NOMO-1 (cell line): ENCODE measurements at regions not wholly inside any gene's neighbourhood (a gene's known extent, or its start where the extent isn't known, plus 50 kb on each side); places are given as distances from the start of the nearest gene placed in this dataset.

Source experiments
- DNase-seq, 2 experiments: peaks; one replicate each; lab custom pipeline; 2025; ENCODE audit not compliant: unreplicated experiment in 2 of 2; lab: John Stamatoyannopoulos, UW

DNA sequence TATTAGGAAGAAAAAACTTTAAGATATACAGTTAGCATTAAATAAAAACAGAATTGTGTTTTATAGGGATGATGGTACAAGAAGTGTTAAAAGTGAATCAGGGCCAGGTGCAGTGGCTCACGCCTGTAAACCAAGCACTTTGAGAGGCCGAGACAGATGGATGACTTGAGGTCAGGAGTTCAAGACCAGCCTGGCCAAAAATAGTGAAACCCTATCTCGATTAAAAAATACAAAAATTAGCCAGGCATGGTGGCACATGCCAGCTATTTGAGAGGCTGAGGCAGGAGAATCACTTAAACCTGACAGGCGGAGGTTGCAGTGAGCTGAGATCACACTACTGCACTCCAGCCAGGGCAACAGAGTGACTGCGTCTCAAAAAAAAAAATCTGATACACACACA lies 282.9 kb upstream of the ATP10B start:
- no peak for DNase-seq

DNA sequence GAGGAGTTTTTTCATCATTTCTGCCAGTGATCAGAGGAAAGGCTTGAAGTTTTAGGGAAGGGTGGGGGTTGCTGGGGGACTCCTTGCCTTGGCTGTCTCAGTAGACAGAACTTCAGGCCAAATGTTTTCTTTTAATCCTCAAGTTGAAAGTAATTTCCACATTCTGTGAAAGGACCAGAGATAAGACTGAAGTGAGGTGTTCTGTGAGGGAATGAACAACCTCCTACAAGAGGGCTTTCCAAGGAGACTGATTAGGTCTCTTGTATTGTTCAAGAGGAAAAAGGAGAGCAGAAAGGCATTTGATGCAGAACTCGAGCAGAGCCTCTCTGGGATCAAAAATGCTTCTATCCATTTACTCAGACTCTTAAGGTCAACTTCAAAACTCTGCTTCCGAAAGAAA lies 282.1 kb upstream of the ATP10B start:
- no peak for DNase-seq

DNA sequence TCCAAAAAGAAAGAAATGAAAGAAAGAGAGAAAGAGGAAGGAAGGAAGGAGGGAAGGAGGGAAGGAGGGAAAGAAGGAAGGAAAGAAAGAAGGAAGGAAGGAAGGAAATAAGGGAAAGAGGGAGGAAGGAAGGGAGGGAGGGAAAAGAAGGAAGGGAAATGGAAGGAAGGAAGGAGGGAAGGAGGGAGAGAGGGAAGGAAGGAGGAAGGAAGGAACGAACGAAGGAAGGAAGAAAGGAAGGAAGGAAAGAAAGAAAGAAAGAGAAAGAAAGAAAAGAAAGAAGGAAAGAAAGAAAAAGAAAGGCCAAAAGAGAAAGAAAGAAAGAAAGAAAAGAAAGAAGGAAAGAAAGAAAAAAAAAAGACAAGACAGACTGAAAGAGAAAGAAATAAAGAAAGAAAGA lies 263.9 kb upstream of the ATP10B start:
- DNase-seq, result no peak

DNA sequence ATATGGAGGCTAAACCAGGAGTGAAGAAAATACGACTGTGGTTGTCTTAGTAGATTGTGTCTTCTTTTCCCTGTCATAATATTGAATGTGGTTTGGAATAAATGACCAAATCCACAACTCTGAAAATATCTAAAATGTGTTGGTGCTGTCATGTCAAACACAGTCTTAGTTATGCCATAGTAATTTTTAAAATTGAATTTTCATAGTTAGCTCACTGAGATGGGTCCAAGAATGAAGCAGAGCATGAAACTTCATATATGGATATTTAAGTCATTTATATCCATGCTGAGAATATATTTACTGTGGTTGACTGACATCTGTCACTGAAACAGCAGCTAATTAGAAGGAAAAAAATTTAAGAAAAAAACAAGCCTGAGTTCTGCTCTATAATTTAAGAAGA lies 260.4 kb upstream of the ATP10B start:
- no peak for DNase-seq

DNA sequence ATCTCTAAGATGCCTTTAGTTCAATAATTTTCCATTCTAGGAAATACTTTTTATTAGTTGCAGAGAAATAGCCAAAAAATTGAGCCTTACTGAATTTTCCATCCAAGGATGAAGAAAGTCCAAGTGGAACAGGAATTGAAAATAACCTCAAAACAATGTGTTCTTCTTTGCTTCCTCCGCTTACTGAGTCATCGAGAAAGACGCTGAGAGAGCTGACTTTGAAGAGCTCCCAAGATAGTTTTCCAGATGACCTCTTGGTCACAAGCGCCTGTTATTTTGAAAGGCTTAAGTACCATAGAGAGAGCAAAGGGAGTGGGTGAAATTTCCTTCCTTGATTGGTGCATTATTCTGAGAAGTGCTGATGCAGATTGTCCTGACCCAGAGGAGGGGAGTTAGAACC lies 253.5 kb upstream of the ATP10B start:
- DNase-seq, result no peak

DNA sequence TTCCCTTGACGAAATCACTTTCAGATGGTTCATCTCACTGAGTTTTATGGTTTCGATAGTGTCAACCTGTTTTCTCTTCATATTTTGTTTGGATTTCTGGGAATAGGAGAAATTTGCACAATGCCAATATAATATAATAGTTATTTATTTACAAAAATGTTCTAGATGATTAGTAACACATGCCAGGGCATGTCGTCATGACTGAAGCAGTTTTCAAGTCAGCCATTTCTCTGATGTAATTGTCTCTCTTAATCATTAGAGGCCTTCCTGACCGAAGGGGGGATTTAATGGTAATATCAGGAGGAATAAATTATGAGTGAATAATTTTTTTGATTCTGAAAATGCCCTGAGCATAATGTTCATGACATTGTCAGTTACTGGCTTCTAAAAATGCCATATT lies 246.5 kb upstream of the ATP10B start:
- no peak for DNase-seq

DNA sequence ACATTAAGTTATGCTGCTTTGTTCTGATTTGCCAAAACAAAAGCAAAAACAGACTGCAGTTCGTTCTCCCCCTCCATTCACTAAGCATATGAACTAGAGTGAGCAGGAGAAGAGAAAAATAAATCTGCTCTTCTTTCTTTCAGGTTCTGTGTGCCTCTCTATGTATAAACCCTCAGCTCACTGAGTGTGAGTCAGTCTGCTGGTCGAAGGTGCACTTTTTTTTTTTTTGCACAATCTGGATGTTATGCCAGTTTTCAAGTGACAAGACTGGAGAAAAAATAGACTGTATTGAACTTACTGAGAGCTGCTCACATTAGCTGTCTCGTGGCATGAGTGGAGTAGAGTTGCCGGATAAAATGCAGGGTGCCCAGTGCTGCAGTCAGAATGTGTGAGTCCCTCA lies 244.6 kb upstream of the ATP10B start:
- DNase-seq, result no peak

DNA sequence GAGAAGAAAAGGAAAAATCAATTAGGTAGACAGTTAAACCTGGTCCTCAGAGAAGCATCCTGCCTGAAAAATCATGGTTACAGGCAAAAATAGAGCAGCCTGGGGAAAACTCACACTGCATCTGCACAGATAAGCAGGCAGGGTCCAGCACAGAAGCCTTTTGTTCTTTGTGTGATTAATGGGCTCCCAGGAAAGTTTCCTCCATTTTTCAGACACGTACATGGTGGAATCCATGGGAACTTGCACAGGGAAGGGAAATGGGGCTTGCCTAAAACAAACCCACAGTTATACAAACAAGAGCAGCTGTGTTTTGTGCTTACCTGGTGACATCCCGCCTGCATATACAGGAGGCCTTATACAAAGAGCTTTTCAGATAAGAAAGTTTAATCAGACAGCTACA lies 243.9 kb upstream of the ATP10B start:
- no peak for DNase-seq

DNA sequence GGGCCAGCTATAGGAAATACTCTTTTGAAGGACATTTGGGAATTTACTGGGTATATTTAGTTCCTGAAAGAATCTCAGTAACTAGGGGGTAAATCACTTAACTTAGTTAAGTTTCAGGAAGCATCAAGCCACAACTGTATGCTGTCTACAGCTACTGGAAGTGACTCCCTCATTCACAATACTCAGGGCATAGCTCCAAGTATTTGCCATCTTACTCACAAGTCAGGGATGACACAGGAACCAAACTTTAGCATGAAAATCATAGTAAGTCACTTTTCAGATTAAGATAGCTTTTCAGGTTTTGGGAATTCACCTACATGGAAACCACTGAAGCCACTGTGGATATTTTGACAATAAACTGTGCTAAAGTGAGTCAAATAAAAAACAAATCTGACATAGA lies 242.4 kb upstream of the ATP10B start:
- DNase-seq, result no peak

DNA sequence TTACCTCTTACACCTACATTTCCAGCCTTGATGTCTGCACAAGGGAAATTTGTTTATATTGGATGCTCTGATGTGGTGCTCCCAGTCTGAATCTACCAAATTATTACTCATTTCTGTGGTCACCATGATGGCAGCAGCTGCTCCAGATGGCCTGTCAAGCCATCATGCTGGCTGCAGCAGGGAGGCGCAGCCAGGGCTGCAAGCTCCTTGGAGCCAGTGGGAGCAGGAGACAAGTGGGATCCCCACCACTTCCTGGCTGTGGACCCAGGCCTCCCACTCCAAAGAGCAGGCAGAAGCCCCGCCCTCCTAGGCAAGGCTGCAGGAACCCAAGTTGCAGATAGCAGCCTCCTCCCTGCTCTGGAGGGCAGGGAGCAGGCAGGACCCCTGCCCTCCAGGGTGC lies 241.1 kb upstream of the ATP10B start:
- no peak for DNase-seq

DNA sequence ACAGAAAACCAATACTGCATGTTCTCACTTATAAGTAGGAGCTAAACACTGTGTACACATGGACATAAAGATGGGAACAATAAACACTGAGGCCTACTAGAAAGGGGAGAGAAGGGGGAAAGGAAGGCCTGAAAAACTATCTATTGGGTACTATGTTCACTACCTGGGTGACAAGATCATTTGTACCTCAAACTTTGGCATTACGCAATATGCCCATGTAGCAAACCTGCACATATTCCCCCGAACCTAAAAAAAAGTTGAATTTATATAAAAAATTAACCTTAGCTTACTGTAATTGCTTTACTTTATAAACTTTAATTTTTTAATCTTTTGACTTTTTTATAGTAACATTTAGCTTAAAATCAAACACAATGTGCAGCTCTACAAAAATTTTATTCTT lies 237.6 kb upstream of the ATP10B start:
- no peak for DNase-seq

DNA sequence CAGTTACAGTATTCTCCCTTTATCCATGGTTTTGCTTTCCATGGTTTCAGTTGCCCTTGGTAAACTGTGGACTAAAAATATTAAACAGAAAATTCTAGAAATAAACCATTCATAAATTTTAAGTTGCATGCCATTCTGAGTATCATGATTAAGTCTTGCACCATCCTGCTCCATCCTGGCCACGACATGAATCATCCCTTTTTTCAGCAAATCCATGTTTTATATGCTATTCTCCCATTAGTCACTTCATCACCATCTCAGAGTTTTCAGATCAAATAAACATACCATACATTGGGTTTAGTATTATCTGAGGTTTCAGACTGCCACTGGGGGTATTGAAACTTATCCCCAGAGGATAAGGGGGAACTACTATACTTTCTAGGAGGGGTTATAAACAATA lies 234.4 kb upstream of the ATP10B start:
- no peak for DNase-seq

DNA sequence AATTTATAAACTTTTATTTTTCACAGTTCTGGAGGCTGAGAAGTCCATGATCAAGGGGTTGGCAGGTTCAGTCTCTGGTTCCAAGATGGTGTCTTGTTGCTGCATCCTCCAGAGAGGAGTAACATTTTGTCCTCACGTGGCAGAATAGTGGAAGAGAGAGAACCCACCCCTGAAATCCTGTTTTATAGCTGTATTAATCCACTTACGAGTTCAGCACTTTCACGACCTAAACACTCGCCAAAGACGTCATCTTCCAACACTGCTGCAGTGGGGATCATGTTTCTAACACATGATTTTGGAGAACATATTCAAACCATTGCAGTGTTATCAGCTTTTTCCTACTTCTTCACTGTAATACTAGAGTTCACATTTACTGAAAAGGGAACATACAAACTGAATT lies 233.0 kb upstream of the ATP10B start:
- DNase-seq, result no peak

DNA sequence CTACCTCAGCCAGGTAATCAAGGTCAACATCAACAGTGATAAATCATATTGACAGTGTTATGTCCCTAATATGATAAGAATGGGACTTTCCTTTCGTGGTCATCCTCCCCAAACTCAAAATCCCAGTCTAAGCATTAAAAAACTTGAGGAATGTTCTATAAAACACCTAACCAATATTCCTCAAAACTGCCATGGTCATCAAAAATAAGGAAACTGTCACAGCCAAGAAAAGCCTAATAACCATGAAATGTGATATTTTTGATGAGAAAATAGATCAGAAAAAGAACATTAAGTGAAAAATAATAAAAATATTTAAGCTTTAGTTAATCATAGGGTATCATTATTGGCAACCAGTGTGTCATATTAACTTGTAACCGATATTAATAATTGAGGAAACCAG lies 232.1 kb upstream of the ATP10B start:
- no peak for DNase-seq

DNA sequence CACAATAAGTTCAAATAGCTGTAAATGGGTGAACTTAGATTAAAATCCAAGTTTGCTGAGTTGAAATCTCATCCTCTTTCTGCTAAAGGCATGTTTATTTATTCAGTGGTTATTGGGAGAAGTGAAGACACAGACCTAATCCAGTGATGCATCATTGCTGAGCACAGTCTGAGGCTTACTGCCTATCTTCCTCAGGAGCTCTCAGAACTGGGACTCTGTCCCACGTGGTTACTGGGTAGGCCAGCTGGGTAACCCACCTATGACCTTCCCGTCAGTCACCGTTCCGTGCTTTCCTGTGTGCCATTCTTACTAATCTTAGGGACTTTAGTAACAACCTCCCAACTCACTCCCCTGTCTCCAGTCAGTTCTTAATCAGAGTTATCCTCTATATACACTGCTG lies 226.8 kb upstream of the ATP10B start:
- DNase-seq, result no peak

DNA sequence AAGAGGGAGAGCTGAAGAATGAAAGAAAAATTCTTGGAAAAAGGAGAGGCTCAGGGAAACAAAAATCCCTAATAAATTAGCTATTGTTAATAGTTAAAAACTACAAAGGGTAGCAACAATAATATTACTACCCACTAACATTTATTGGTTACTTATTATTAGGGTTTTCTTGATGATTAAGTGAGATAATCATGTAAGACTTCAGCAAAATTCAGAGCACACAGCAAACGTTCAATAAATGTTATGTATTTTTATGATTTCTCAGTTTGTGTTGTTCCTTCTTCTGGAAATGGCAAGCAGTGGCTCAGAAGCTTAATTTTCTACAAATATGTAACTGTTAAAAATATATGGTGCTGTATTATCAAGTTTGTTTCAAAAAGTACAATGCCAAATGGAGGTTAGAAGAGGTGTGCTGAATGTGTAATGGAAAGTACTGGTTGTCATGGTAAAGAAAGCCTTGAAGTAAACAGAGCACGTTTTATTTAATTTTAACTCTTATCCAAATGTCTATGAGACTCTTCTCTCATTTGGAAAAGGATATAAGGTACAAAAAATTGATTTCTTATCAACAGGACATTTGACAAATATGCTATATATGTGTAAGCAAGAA lies 226.0 kb upstream of the ATP10B start:
- no peak for DNase-seq

DNA sequence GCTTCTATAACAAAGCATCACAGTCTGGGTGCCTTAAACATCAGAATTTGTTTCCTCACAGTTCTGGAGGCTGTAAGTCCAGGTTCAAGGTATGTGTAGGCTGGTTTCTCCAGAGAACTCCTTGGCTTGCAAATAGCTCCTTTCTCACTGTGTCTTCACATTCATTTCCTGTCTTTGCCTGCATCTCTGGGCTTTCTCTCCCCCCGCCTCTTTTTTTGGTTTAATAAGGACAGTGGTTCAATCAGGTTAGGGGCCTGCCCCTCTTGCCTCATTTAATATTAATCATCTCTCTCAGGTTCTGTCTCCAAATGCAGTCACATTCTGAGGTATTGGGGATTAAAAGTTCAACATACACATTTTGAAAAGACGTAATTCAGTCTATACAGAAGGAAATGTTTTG lies 225.5 kb upstream of the ATP10B start:
- no peak for DNase-seq

DNA sequence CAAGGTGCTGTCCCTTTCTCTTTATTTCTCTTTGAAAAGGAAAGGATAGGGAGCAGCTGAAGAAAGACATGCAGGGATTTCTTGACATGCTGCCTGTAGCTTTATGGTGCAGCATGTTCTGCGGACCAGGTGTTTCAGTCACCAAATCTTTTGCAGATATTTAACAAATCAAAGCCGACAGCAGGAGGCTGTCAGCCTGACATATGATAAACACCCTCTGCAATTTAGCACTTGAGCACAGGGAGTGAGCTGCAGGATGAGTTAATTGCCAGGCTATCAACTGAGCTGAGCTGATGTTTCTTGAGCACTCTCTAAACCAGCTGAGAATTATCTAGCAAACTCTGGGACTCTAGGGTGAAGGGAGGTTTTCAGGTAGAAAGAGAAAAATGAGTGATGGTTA lies 212.8 kb upstream of the ATP10B start:
- DNase-seq, result no peak

DNA sequence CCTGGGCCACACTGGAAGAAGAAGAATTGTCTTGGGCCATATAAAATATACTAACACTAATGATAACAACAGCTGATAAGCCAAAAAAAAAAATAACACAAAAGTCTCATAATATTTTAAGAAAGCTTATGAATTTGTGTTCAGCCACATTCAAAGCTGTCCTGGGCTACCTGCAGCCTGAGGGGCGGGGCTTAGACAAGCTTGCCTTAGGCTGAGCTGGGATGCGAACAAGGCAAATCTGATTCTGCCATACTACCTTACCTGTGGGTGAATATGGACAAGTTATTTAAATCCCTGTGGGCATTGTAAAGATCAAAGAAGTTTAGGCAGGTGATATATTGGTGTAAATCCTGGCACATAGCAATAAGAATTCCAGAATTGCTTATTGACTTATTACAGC lies 212.3 kb upstream of the ATP10B start:
- DNase-seq, result no peak

DNA sequence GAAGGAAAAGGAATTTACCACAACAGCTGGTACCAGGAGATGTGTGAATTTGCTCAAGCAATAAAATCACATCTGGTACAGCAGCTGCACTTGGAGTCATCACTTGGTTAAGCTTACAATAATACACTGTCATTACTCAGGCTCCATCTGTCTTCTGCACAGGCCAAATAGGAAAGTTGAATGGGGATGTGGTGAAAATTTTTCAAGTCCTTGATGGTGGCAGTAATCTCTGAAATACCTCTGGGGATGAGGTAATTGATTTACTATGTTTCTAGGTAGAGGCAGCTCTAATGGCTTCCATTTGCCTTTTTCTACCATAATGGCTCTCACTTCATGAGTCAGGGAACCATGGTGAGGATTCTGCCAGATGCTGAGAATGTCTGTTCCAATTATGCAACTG lies 206.8 kb upstream of the ATP10B start:
- no peak for DNase-seq

DNA sequence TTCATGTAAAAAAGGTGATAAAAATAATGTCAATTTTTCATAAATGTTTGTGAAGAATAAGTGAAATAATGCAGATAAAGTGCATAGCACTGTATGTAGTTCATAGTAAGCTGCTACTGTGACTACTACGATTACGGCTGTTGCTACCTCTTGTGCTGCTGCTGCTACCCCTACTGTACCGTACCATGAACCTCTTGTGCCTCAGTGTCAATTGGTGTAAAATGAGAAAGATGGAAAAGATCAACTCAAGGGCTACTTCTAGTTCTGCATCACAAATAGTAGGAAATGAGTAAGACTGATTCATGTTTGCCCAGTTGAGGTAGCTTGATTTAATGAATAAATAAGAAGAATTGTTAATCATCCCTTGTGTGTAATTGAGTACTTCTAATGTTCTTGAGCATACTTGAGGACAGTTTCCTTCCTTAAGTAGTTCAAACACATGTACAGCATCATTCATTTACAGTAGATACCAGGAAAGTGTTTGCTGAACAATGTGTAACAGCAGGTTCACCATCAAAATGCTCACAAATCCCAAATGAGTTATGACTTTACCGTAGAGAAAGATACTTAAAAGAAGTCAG lies 200.0 kb upstream of the ATP10B start:
- no peak for DNase-seq

DNA sequence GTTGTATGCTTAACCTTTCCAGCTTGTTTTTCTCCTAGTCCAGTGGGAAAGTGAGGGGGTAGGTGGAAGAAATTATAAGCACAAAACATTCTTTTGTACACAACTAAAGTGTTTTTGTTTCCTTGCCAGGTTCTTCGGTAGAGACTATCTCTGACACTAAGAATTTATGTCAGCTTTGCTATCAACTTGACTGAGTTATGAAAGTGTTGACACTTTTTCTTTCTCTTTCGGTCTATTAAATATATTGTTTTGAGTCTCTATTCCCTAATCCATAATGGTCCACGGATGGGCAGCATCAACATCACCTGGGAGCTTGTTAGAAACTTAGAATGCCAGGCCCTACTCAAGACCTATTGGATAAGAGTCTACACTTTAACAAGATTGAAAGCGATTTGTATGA lies 195.0 kb upstream of the ATP10B start:
- DNase-seq, result no peak

DNA sequence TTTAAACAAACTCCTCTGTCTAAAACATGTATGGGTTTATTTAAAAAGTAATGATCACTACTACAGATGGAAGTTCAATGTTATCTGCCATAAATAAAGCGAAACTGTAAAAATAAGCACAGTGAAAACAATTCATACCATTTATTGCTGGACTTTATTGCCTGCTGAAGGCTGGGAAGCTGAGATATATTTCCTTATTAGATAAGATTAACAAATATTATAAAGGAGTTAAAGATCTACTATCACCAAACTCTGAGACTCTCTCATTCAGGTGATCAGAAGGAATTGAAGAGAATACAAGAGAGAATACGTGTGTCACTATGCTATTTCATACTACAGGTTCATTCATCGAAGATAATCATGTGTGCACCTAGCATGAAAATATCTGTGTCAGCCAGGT lies 190.9 kb upstream of the ATP10B start:
- no peak for DNase-seq
